CD14-positive monocyte (primary cell): ENCODE measurements at regions not wholly inside any gene's neighbourhood (a gene's known extent, or its start where the extent isn't known, plus 50 kb on each side); places are given as distances from the start of the nearest gene placed in this dataset.

Experiments
- DNase-seq, 3 donors: peaks; one replicate each; pipeline ENCODE4 v3.0.0-alpha.2; 2011 to 2022
- H2AFZ ChIP-seq: 2 replicates; pipeline ENCODE4 v1.6.0; 2012; ENCODE audit warnings: mild to moderate bottlenecking, low read depth, low read length, inconsistent platforms; ENCODE audit not compliant: insufficient read depth, poor library complexity, severe bottlenecking
- H3K27ac ChIP-seq, 2 donors: 1 replicate in 1 of 2; 2 replicates in 1 of 2; pipeline ENCODE4 v1.5.1; 2012 to 2013; ENCODE audit warnings: low read length in 2 of 2, control low read depth in 1 of 2, inconsistent platforms in 1 of 2, low read depth in 1 of 2, mild to moderate bottlenecking in 1 of 2
- H3K27me3 ChIP-seq, 2 donors: one replicate each; pipeline versions ENCODE4 v1.6.0 to v1.6.1; 2011 to 2013; ENCODE audit warnings: low read length in 2 of 2; ENCODE audit not compliant: control insufficient read depth in 2 of 2, insufficient read depth in 2 of 2
- H3K36me3 ChIP-seq, 2 donors: replicated peaks in 1 of 2; 1 replicate in 1 of 2; 2 replicates in 1 of 2; pipeline versions ENCODE4 v1.5.1 to v1.6.1; 2012 to 2013; ENCODE audit warnings: low read length in 2 of 2, control low read depth in 1 of 2, inconsistent platforms in 1 of 2, mild to moderate bottlenecking in 1 of 2; ENCODE audit not compliant: insufficient read depth in 2 of 2, control insufficient read depth in 1 of 2
- H3K4me1 ChIP-seq, 2 donors: 1 replicate in 1 of 2; 2 replicates in 1 of 2; pipeline versions ENCODE4 v1.5.1 to v1.6.1; 2012 to 2013; ENCODE audit warnings: low read length in 2 of 2, control low read depth in 1 of 2, inconsistent platforms in 1 of 2, mild to moderate bottlenecking in 1 of 2, moderate library complexity in 1 of 2; ENCODE audit not compliant: insufficient read depth in 2 of 2, control insufficient read depth in 1 of 2
- H3K4me2 ChIP-seq: replicated peaks from 2 replicates; pipeline ENCODE3; 2012; ENCODE audit warnings: low read length, moderate library complexity, mild to moderate bottlenecking; ENCODE audit not compliant: poor library complexity, severe bottlenecking; ENCODE audit errors: extremely low read depth
- H3K4me3 ChIP-seq, 3 experiments: fragments of 200-600 bp in 1 of 3; sonication (generic) in 1 of 3; replicated peaks in 1 of 3; 1 replicate in 2 of 3; 2 replicates in 1 of 3; pipeline ENCODE4 v1.5.1; 2011 to 2013; ENCODE audit warnings: low read length in 3 of 3, mild to moderate bottlenecking in 3 of 3, control low read depth in 2 of 3, low read depth in 2 of 3, inconsistent platforms in 1 of 3, moderate library complexity in 1 of 3
- H3K79me2 ChIP-seq: 2 replicates; pipeline ENCODE4 v1.6.0; 2012; ENCODE audit warnings: mild to moderate bottlenecking, control low read depth, inconsistent platforms, low read length, moderate library complexity; ENCODE audit not compliant: insufficient read depth
- H3K9ac ChIP-seq: 2 replicates; pipeline ENCODE4 v1.6.0; 2017; ENCODE audit warnings: low read length, mild to moderate bottlenecking; ENCODE audit not compliant: insufficient read depth, poor library complexity, severe bottlenecking
- H3K9me3 ChIP-seq, 2 donors: replicated peaks in 1 of 2; 1 replicate in 1 of 2; 2 replicates in 1 of 2; pipeline versions ENCODE4 v1.5.1 to v1.6.1; 2012 to 2013; ENCODE audit warnings: low read length in 2 of 2, control low read depth in 1 of 2; ENCODE audit not compliant: control insufficient read depth in 1 of 2, insufficient read depth in 1 of 2
- H4K20me1 ChIP-seq: 2 replicates; pipeline ENCODE4 v1.6.0; 2012; ENCODE audit warnings: mild to moderate bottlenecking, low read length, control low read depth, moderate library complexity; ENCODE audit not compliant: insufficient read depth
- H3K27ac Mint-ChIP-seq, 7 donors: one replicate each; pipeline ENCODE4 v1.8.0; 2020; ENCODE audit warnings: mild to moderate bottlenecking in 7 of 7, mixed read lengths in 7 of 7, moderate library complexity in 6 of 7, inconsistent platforms in 2 of 7
- H3K27me3 Mint-ChIP-seq, 3 donors: one replicate each; pipeline ENCODE4 v1.8.0; 2021 to 2022; ENCODE audit warnings: low read depth in 3 of 3, mild to moderate bottlenecking in 3 of 3, mixed read lengths in 3 of 3, moderate library complexity in 3 of 3, inconsistent platforms in 1 of 3
- H3K36me3 Mint-ChIP-seq, 2 donors: one replicate each; pipeline ENCODE4 v1.8.0; 2020; ENCODE audit warnings: mixed read lengths in 2 of 2, inconsistent platforms in 1 of 2, mild to moderate bottlenecking in 1 of 2
- H3K4me1 Mint-ChIP-seq: one replicate; pipeline ENCODE4 v1.8.0; 2020; ENCODE audit warnings: mild to moderate bottlenecking, mixed read lengths
- H3K4me3 Mint-ChIP-seq, 2 donors: one replicate each; pipeline ENCODE4 v1.8.0; 2020; ENCODE audit warnings: mild to moderate bottlenecking in 2 of 2, mixed read lengths in 2 of 2, moderate library complexity in 1 of 2
- H3K9me3 Mint-ChIP-seq, 7 donors: one replicate each; pipeline ENCODE4 v1.8.0; 2020 to 2022; ENCODE audit warnings: mixed read lengths in 7 of 7, mild to moderate bottlenecking in 6 of 7, moderate library complexity in 6 of 7, inconsistent platforms in 2 of 7
- CTCF ChIP-seq: fragments of 200-600 bp; IDR thresholded peaks from one replicate; pipeline ENCODE4 v1.8.0; 2022; ENCODE audit warnings: antibody characterized with exemption, mild to moderate bottlenecking
- WGBS: methylation state at CpG from one replicate; pipeline ENCODE4 v1.1.5; 2013; ENCODE audit warnings: missing lambda C conversion rate; ENCODE audit not compliant: insufficient coverage; 5-methylcytosine and 5-hydroxymethylcytosine counted together
- intact Hi-C, 2 donors: fragments of 100-400 bp; cut with micrococcal nuclease; formaldehyde crosslinking; loops; one replicate each; pipeline versions ENCODE4 v1.15.0 to v1.15.1; 2023

GRCh38 chr11:26187639-26188038, 144.3 kb upstream of the ANO3 start:
- Mint-ChIP-seq H3K4me1 (no peaks in the 10 kb centered on the region), H3K9me3 (peaks cover 0 to 1% (median 0%) of the 10 kb centered on the region in 7 donors), H3K27ac (no peak overlapping the region), H3K36me3 (no peaks in the 10 kb centered on the region), H3K4me3 (no peak overlapping the region), H3K27me3 (no peaks in the 10 kb centered on the region)
- no peaks in the 10 kb centered on the region for H3K4me1 ChIP-seq
- DNase-seq: no peak
- H3K79me2 ChIP-seq: no peaks in the 10 kb centered on the region
- no peaks in the 10 kb centered on the region for H3K36me3 ChIP-seq
- no peak for TF ChIP-seq CTCF
- WGBS: no CpG with 5 or more reads among the region's 2 CpGs
- H4K20me1 ChIP-seq: no peaks in the 10 kb centered on the region
- no peak overlapping the region for H3K4me2 ChIP-seq
- intact Hi-C loops: no loop called here
- H2AFZ ChIP-seq: no peak overlapping the region
- no peak overlapping the region for H3K9ac ChIP-seq
- H3K27ac ChIP-seq: no peak overlapping the region
- H3K27me3 ChIP-seq: no peaks in the 10 kb centered on the region
- H3K9me3 ChIP-seq: no peaks in the 10 kb centered on the region
- no peak overlapping the region for H3K4me3 ChIP-seq

- Histone ChIP-seq H3K4me2 (no peak overlapping the region), H2AFZ (no peak overlapping the region), H3K36me3 (no peaks in the 10 kb centered on the region), H4K20me1 (no peaks in the 10 kb centered on the region), H3K4me3 (no peak overlapping the region), H3K4me1 (no peaks in the 10 kb centered on the region), H3K9me3 (no peaks in the 10 kb centered on the region), H3K27ac (no peak overlapping the region), H3K9ac (no peak overlapping the region), H3K27me3 (no peaks in the 10 kb centered on the region), H3K79me2 (no peaks in the 10 kb centered on the region)
- Mint-ChIP-seq H3K27ac (no peak overlapping the region), H3K4me1 (no peaks in the 10 kb centered on the region), H3K9me3 (peaks cover 0 to 1% (median 0%) of the 10 kb centered on the region in 7 donors), H3K4me3 (no peak overlapping the region), H3K36me3 (no peaks in the 10 kb centered on the region), H3K27me3 (no peaks in the 10 kb centered on the region)
- no peak for DNase-seq
- intact Hi-C loops: no loop called here
- no peak for TF ChIP-seq CTCF
Measured at GRCh38 chr11:26188554-26188953, 143.4 kb upstream of the ANO3 start.
